Colonic mucosa (tissue), 4 donors: ENCODE measurements at regions not wholly inside any gene's neighbourhood (a gene's known extent, or its start where the extent isn't known, plus 50 kb on each side); places are given as distances from the start of the nearest gene placed in this dataset.

ENCODE experiments used
- DNase-seq: peaks from one replicate; pipeline ENCODE4 v3.0.0-alpha.2; 2020
- H3K27ac ChIP-seq: fragments of 200-600 bp; one replicate; pipeline ENCODE4 v1.8.0; 2021
- H3K27me3 ChIP-seq: fragments of 200-600 bp; one replicate; pipeline ENCODE4 v1.8.0; 2021
- H3K36me3 ChIP-seq: fragments of 200-600 bp; one replicate; pipeline ENCODE4 v1.8.0; 2021
- H3K4me1 ChIP-seq: fragments of 200-600 bp; one replicate; pipeline ENCODE4 v1.8.0; 2021; ENCODE audit warnings: mild to moderate bottlenecking
- H3K4me3 ChIP-seq: fragments of 200-600 bp; one replicate; pipeline ENCODE4 v1.8.0; 2021
- H3K9ac ChIP-seq, 2 donors: one replicate each; pipeline ENCODE4 v1.7.0; 2013; ENCODE audit warnings: control low read depth in 2 of 2, low read depth in 2 of 2, low read length in 2 of 2
- H3K9me3 ChIP-seq: fragments of 200-600 bp; one replicate; pipeline ENCODE4 v1.8.0; 2021
- intact Hi-C: fragments of 100-400 bp; cut with DNase I; formaldehyde crosslinking; loops from one replicate; pipeline ENCODE4 v1.14.1; 2022
- TF ChIP-seq, protein P1 (sequence below): fragments of 200-600 bp; IDR thresholded peaks from one replicate; pipeline ENCODE4 v1.8.0; 2022; ENCODE audit warnings: antibody characterized with exemption, mild to moderate bottlenecking
- donor health status: healthy.
- donor health status: DM: no; HTN: no; CAD: no.
- donor health status: DM: no; HTN: no; CAD: no.

DNA sequence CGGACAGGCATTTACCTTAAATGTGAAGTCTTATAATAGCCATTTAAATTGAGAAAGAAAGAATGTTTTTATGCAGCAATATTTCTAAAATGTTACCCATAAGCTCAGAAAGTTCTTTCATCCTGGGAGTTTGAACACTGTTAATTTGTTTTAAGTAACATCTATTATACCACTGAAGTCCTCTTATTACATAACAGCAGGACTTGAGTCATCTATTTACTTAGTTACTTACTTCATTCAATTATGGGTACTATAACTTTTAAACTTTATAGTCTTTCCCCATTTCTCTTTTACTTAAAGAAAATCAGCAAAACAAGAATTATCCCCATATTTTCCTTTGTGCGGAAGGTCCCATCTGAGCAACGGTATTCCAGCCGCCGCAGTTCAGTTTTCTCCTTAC is 473.1 kb downstream of the ETNK1 start:
- Histone ChIP-seq H3K36me3 (no peaks in the 10 kb centered on the region), H3K27ac (no peak overlapping the region), H3K9me3 (no peaks in the 10 kb centered on the region), H3K27me3 (no peaks in the 10 kb centered on the region), H3K4me3 (no peak overlapping the region), H3K4me1 (no peaks in the 10 kb centered on the region), H3K9ac (no peak overlapping the region)
- intact Hi-C loops = no loop called here
- DNase-seq = no peak
- TF ChIP-seq, protein P1, sequence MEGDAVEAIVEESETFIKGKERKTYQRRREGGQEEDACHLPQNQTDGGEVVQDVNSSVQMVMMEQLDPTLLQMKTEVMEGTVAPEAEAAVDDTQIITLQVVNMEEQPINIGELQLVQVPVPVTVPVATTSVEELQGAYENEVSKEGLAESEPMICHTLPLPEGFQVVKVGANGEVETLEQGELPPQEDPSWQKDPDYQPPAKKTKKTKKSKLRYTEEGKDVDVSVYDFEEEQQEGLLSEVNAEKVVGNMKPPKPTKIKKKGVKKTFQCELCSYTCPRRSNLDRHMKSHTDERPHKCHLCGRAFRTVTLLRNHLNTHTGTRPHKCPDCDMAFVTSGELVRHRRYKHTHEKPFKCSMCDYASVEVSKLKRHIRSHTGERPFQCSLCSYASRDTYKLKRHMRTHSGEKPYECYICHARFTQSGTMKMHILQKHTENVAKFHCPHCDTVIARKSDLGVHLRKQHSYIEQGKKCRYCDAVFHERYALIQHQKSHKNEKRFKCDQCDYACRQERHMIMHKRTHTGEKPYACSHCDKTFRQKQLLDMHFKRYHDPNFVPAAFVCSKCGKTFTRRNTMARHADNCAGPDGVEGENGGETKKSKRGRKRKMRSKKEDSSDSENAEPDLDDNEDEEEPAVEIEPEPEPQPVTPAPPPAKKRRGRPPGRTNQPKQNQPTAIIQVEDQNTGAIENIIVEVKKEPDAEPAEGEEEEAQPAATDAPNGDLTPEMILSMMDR = no peak

DNA sequence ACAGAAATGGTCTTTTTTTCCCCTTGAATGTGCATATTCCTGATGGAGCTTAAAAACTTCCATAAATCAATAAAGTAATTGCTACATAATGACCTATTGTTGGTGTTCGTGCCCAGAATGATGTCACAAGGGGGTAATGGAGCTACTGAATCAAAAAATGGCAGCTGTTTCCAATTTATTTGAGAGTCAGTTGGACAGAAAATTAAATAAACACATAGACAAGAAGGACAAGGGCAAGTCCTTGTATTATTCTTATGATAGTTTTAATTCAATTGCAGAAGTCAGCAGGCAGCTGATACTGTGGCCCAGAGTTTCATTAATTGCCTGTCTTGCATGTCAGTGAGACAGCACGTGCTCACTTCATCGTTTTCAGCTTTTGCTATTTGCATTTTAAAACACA is 473.5 kb downstream of the ETNK1 start:
- H3K9me3 ChIP-seq = no peaks in the 10 kb centered on the region
- H3K4me3 ChIP-seq = no peak overlapping the region
- H3K4me1 ChIP-seq = no peaks in the 10 kb centered on the region
- intact Hi-C loops = no loop called here
- TF ChIP-seq, protein P1 = no peak
- no peak overlapping the region for H3K27ac ChIP-seq
- no peaks in the 10 kb centered on the region for H3K36me3 ChIP-seq
- no peaks in the 10 kb centered on the region for H3K27me3 ChIP-seq
- DNase-seq = no peak
- no peak overlapping the region for H3K9ac ChIP-seq

DNA sequence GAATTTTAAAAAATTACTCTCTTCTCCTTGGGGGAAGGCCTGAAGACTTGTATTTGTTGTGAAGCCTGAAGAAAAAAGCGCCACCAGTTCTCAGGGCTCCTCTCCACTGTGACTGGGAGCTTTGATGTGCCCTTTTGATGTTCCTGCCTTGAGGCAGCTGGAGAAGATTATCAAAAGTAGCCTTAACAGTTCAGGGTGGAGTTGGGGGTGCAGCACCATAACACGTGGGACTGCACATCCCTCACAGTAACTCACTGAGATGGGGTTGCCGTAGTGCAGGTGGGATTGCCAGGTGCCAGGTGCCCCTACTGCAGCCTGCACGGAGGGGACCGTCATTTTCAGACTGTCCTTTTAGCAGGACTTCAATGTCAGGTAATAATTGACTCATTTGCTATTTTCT is 474.1 kb downstream of the ETNK1 start:
- Histone ChIP-seq H3K4me3 (no peak overlapping the region), H3K4me1 (no peaks in the 10 kb centered on the region), H3K36me3 (no peaks in the 10 kb centered on the region), H3K27me3 (no peaks in the 10 kb centered on the region), H3K27ac (no peak overlapping the region), H3K9me3 (no peaks in the 10 kb centered on the region), H3K9ac (no peak overlapping the region)
- no peak for DNase-seq
- intact Hi-C loops = no loop called here
- TF ChIP-seq, protein P1 = no peak

DNA sequence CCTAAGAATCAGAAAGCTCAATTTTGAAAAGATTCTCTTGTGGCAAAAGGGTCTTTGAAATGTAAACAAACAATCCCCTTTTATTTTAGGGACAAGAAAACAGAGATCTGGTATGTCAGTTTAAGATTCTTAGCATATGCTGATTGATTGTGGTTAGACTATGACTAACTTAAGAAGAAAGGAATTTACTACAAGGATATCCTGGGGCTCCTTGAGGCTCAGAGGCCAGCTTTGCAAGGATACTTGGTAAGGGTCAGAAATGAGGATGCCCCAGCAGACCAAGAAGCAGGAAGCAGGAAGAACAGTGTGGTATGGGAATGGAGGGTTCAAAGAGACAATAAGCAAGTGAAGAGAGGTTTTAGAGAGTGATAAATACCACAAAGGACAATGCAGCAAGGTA is 474.6 kb downstream of the ETNK1 start:
- intact Hi-C loops = no loop called here
- H3K9me3 ChIP-seq = no peaks in the 10 kb centered on the region
- TF ChIP-seq, protein P1 = no peak
- H3K9ac ChIP-seq = no peak overlapping the region
- no peak overlapping the region for H3K27ac ChIP-seq
- no peaks in the 10 kb centered on the region for H3K4me1 ChIP-seq
- no peaks in the 10 kb centered on the region for H3K27me3 ChIP-seq
- no peak overlapping the region for H3K4me3 ChIP-seq
- DNase-seq = no peak
- H3K36me3 ChIP-seq = no peaks in the 10 kb centered on the region

DNA sequence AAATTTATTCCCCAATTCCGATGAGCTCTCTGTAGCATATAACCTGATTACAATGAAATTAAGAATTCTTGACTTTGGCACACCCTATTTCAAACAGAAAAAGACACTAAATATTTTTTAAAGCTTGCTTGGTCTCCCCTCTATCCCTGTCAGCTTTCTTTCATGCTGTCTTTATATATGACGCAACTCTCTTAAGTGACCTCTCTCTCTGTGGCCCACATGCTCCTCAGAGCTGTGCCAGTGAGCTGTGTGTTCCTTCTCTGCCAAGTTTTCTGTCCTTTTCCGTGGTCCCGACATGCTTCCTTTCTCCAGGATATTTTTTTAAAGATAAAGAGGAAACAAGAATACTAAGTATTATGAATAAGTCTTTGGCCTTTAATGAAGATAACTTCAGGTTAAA is 484.0 kb downstream of the ETNK1 start:
- TF ChIP-seq, protein P1 = no peak
- no peak overlapping the region for H3K9ac ChIP-seq
- H3K4me3 ChIP-seq = no peak overlapping the region
- no peaks in the 10 kb centered on the region for H3K27me3 ChIP-seq
- no peaks in the 10 kb centered on the region for H3K36me3 ChIP-seq
- no peaks in the 10 kb centered on the region for H3K9me3 ChIP-seq
- no peaks in the 10 kb centered on the region for H3K4me1 ChIP-seq
- intact Hi-C loops = no loop called here
- no peak overlapping the region for H3K27ac ChIP-seq
- DNase-seq = no peak

DNA sequence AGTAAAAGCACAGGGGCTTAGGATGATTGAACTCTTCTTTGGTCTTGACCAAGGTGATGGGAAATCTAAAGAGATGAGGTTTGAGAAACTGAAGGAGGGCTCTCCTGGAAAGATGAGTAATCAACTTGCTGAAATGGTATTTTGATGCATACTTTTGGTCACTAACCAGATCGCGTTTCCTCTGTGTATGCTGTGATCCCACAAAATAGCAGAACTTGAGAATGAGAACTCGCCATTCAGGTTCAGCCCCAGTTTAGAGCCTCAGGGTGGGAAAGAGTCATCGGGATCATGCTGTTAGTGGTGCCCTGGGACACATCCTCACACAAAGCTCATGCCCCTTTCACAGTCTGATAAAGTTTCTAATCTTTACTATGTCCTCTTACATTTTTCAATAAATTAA is 488.8 kb downstream of the ETNK1 start:
- no peaks in the 10 kb centered on the region for H3K36me3 ChIP-seq
- no peak overlapping the region for H3K27ac ChIP-seq
- no peak overlapping the region for H3K9ac ChIP-seq
- intact Hi-C loops = no loop called here
- DNase-seq = no peak
- H3K4me3 ChIP-seq = no peak overlapping the region
- TF ChIP-seq, protein P1 = no peak
- H3K4me1 ChIP-seq = no peaks in the 10 kb centered on the region
- H3K9me3 ChIP-seq = no peaks in the 10 kb centered on the region
- no peaks in the 10 kb centered on the region for H3K27me3 ChIP-seq
